ENCODE measurements at regions not wholly inside any gene's neighbourhood (a gene's known extent, or its start where the extent isn't known, plus 50 kb on each side); places are given as distances from the start of the nearest gene placed in this dataset.
A peak's percentile ranks its signal among the peaks of the same experiment; 100 is the strongest.

GRCh38 chr10:9016930-9017329 is 962.4 kb downstream of the GATA3 start:
- DNase-seq (ENCODE audit: low read depth, low spot score) (no peak), FAIRE-seq (peak; percentile 43)
- no peak overlapping the region for H3K27ac ChIP-seq (ENCODE audit: control insufficient read depth, insufficient read depth, low read length)
- dilution Hi-C loops (cut with MboI; ENCODE audit: extremely low pct_ligation_motif_present, low sequenced_read_pairs) = no loop called here
- H3K36me3 ChIP-seq (ENCODE audit: control insufficient read depth in 2 of 2, extremely low read depth in 1 of 2, insufficient read depth in 2 of 2, low read length in 2 of 2) = no peaks in the 10 kb centered on the region
- H3K4me2 ChIP-seq (ENCODE audit: control insufficient read depth, extremely low read depth, insufficient read depth, low read depth, low read length) = no peak overlapping the region
- H3K4me1 ChIP-seq (ENCODE audit: control insufficient read depth, extremely low read depth, insufficient read depth, low read length) = peaks cover 10% of the 10 kb centered on the region
- H4K20me1 ChIP-seq (ENCODE audit: control insufficient read depth, extremely low read depth, insufficient read depth, low read length) = no peaks in the 10 kb centered on the region
- H2AFZ ChIP-seq (ENCODE audit: control insufficient read depth, low read length) = no peak overlapping the region
- H3K9ac ChIP-seq (ENCODE audit: control insufficient read depth, extremely low read depth, insufficient read depth, low read length) = no peak overlapping the region
- no peak overlapping the region for H3K4me3 ChIP-seq (ENCODE audit: control insufficient read depth in 2 of 3, extremely low read depth in 1 of 3, insufficient read depth in 2 of 3, low read depth in 1 of 3, low read length in 3 of 3)
- TF ChIP-seq EZH2 (IDR thresholded peaks at IDR 0.05; ENCODE audit: low read length) = no peak
- TF ChIP-seq, protein P1, sequence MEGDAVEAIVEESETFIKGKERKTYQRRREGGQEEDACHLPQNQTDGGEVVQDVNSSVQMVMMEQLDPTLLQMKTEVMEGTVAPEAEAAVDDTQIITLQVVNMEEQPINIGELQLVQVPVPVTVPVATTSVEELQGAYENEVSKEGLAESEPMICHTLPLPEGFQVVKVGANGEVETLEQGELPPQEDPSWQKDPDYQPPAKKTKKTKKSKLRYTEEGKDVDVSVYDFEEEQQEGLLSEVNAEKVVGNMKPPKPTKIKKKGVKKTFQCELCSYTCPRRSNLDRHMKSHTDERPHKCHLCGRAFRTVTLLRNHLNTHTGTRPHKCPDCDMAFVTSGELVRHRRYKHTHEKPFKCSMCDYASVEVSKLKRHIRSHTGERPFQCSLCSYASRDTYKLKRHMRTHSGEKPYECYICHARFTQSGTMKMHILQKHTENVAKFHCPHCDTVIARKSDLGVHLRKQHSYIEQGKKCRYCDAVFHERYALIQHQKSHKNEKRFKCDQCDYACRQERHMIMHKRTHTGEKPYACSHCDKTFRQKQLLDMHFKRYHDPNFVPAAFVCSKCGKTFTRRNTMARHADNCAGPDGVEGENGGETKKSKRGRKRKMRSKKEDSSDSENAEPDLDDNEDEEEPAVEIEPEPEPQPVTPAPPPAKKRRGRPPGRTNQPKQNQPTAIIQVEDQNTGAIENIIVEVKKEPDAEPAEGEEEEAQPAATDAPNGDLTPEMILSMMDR (optimal IDR thresholded peaks at IDR 0.05 in 1 of 3, IDR thresholded peaks at IDR 0.05 in 1 of 3, conservative IDR thresholded peaks at IDR 0.05 in 1 of 3; ENCODE audit: extremely low read depth in 1 of 3, insufficient read depth in 2 of 3, low read length in 3 of 3) = no peak
- H3K27me3 ChIP-seq (ENCODE audit: control insufficient read depth, extremely low read depth, insufficient read depth, low read length) = no peaks in the 10 kb centered on the region
- no peaks in the 10 kb centered on the region for H3K9me1 ChIP-seq (ENCODE audit: control insufficient read depth, extremely low read depth, insufficient read depth, low read length)
- H3K79me2 ChIP-seq (ENCODE audit: control insufficient read depth, insufficient read depth, low read length) = no peaks in the 10 kb centered on the region
- H3K9me3 ChIP-seq (ENCODE audit: control insufficient read depth, low read depth, low read length) = no peaks in the 10 kb centered on the region

GRCh38 chr10:9018195-9019173 is 964.0 kb downstream of the GATA3 start:
- H3K9me3 ChIP-seq (ENCODE audit: control insufficient read depth, low read depth, low read length) = no peaks in the 10 kb centered on the region
- no peak for TF ChIP-seq EZH2 (IDR thresholded peaks at IDR 0.05; ENCODE audit: low read length)
- TF ChIP-seq, protein P1 (optimal IDR thresholded peaks at IDR 0.05 in 1 of 3, IDR thresholded peaks at IDR 0.05 in 1 of 3, conservative IDR thresholded peaks at IDR 0.05 in 1 of 3; ENCODE audit: extremely low read depth in 1 of 3, insufficient read depth in 2 of 3, low read length in 3 of 3) = no peak
- no peaks in the 10 kb centered on the region for H3K4me1 ChIP-seq (ENCODE audit: control insufficient read depth, extremely low read depth, insufficient read depth, low read length)
- H3K4me2 ChIP-seq (ENCODE audit: control insufficient read depth, extremely low read depth, insufficient read depth, low read depth, low read length) = no peak overlapping the region
- H3K27me3 ChIP-seq (ENCODE audit: control insufficient read depth, extremely low read depth, insufficient read depth, low read length) = no peaks in the 10 kb centered on the region
- no peak overlapping the region for H2AFZ ChIP-seq (ENCODE audit: control insufficient read depth, low read length)
- dilution Hi-C loops (cut with MboI; ENCODE audit: extremely low pct_ligation_motif_present, low sequenced_read_pairs) = no loop called here
- no peaks in the 10 kb centered on the region for H3K36me3 ChIP-seq (ENCODE audit: control insufficient read depth in 2 of 2, extremely low read depth in 1 of 2, insufficient read depth in 2 of 2, low read length in 2 of 2)
- no peaks in the 10 kb centered on the region for H3K79me2 ChIP-seq (ENCODE audit: control insufficient read depth, insufficient read depth, low read length)
- DNase-seq (ENCODE audit: low read depth, low spot score) (no peak), FAIRE-seq (no peak)
- H3K9me1 ChIP-seq (ENCODE audit: control insufficient read depth, extremely low read depth, insufficient read depth, low read length) = no peaks in the 10 kb centered on the region
- no peak overlapping the region for H3K9ac ChIP-seq (ENCODE audit: control insufficient read depth, extremely low read depth, insufficient read depth, low read length)
- H4K20me1 ChIP-seq (ENCODE audit: control insufficient read depth, extremely low read depth, insufficient read depth, low read length) = no peaks in the 10 kb centered on the region
- H3K4me3 ChIP-seq (ENCODE audit: control insufficient read depth in 2 of 3, extremely low read depth in 1 of 3, insufficient read depth in 2 of 3, low read depth in 1 of 3, low read length in 3 of 3) = no peak overlapping the region
- no peak overlapping the region for H3K27ac ChIP-seq (ENCODE audit: control insufficient read depth, insufficient read depth, low read length)
